ENCODE measurements at regions not wholly inside any gene's neighbourhood (a gene's known extent, or its start where the extent isn't known, plus 50 kb on each side); places are given as distances from the start of the nearest gene placed in this dataset.

DNA sequence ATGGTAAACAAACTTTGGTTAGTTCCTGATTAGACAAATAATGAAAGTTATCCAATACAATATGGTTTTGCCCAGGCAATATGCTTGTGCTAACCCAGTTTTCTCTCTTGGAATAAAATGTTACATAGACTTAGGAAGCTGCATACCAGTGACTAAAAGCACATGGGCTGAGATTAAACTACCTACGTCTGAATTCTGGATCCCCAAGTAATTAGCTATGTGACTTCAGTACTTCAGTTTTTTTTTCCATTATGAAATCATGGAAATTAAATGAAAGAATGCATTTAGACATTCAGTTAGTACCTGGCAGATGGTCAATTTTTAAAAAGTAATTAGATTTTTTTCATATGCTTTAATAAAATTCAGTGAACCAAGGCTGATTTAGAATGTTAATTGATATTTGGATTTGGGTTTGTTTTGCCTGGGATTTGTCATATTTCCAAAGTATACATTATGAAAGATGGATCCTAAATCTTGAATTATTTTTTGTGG, 213.9 kb downstream of the PTH2R start:
- H2AFZ ChIP-seq (ENCODE audit: low read length): no peak overlapping the region

More for the DNA sequence above, 213.9 kb downstream of the PTH2R start:
- H3K4me1 Mint-ChIP-seq: peaks cover 5% of the 10 kb centered on the region in 2 experiments; a peak in 3 of 4 replicates
- no peak for DNase-seq
- H2BK5ac ChIP-seq (ENCODE audit: insufficient read length, low read length): no peak overlapping the region
- H3K9me3 ChIP-seq (ENCODE audit: control insufficient read depth, low read depth, low read length): no peaks in the 10 kb centered on the region
- no peaks in the 10 kb centered on the region for H3K27me3 Mint-ChIP-seq (ENCODE audit: low read depth)
- H2BK20ac ChIP-seq (ENCODE audit: low read depth, low read length, poor library complexity, severe bottlenecking): no peak overlapping the region
- H2BK15ac ChIP-seq (ENCODE audit: low read depth, low read length): no peak overlapping the region
- H2BK120ac ChIP-seq (ENCODE audit: low read depth, low read length, poor library complexity, severe bottlenecking): no peak overlapping the region
- no peaks in the 10 kb centered on the region; a peak in 1 of 5 replicates for H3K9me3 Mint-ChIP-seq
- H3K23ac ChIP-seq (ENCODE audit: insufficient read length, low read depth, low read length): no peak overlapping the region
- H3K14ac ChIP-seq (ENCODE audit: insufficient read depth, low read length): no peak overlapping the region
- no peaks in the 10 kb centered on the region for H3K79me2 ChIP-seq (ENCODE audit: insufficient read depth, low read length)
- H3K27ac ChIP-seq (ENCODE audit: insufficient read length, low read depth, low read length): no peak overlapping the region
- no peak overlapping the region for H2AK5ac ChIP-seq (ENCODE audit: insufficient read length, low read length)
- H3K9ac ChIP-seq (ENCODE audit: extremely low read depth, insufficient read length, low read length): no peak overlapping the region
- no peaks in the 10 kb centered on the region for H4K20me1 ChIP-seq (ENCODE audit: control insufficient read depth, insufficient read depth, insufficient read length)
- no peaks in the 10 kb centered on the region for H3K79me1 ChIP-seq (ENCODE audit: insufficient read depth, low read depth, low read length, poor library complexity, severe bottlenecking)
- no peak overlapping the region for H3K18ac ChIP-seq (ENCODE audit: insufficient read length, low read depth, low read length)
- H3K36me3 Mint-ChIP-seq (ENCODE audit: insufficient read depth in 1 of 3, low read depth in 3 of 3): no peaks in the 10 kb centered on the region
- no peaks in the 10 kb centered on the region for H3K4me1 ChIP-seq (ENCODE audit: insufficient read depth, low read length)
- H3T11ph ChIP-seq (ENCODE audit: low read length): no peak overlapping the region
- no peak overlapping the region for H4K5ac ChIP-seq (ENCODE audit: insufficient read length, low read depth, low read length)
- H3K27me3 ChIP-seq (ENCODE audit: insufficient read depth, low read length): no peaks in the 10 kb centered on the region
- H3K4me3 Mint-ChIP-seq: no peak overlapping the region
- no peak overlapping the region for H4K8ac ChIP-seq (replicated peaks; ENCODE audit: insufficient read length, low read depth, low read length)
- H3K4ac ChIP-seq (ENCODE audit: low read depth, low read length): no peak overlapping the region
- WGBS (ENCODE audit: extremely low coverage, insufficient read length, low lambda C conversion rate): no CpG with 5 or more reads among the region's 1 CpG
- H3K56ac ChIP-seq (ENCODE audit: insufficient read length, low read depth, low read length): no peak overlapping the region
- no peak overlapping the region for H4K91ac ChIP-seq (ENCODE audit: insufficient read length, low read depth, low read length)
- TF ChIP-seq, protein P1, sequence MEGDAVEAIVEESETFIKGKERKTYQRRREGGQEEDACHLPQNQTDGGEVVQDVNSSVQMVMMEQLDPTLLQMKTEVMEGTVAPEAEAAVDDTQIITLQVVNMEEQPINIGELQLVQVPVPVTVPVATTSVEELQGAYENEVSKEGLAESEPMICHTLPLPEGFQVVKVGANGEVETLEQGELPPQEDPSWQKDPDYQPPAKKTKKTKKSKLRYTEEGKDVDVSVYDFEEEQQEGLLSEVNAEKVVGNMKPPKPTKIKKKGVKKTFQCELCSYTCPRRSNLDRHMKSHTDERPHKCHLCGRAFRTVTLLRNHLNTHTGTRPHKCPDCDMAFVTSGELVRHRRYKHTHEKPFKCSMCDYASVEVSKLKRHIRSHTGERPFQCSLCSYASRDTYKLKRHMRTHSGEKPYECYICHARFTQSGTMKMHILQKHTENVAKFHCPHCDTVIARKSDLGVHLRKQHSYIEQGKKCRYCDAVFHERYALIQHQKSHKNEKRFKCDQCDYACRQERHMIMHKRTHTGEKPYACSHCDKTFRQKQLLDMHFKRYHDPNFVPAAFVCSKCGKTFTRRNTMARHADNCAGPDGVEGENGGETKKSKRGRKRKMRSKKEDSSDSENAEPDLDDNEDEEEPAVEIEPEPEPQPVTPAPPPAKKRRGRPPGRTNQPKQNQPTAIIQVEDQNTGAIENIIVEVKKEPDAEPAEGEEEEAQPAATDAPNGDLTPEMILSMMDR (conservative IDR thresholded peaks at IDR 0.05): no peak
- H3K27ac Mint-ChIP-seq: no peak overlapping the region
- H2BK12ac ChIP-seq (ENCODE audit: insufficient read length, low read depth, low read length): no peak overlapping the region
- H3K23me2 ChIP-seq (ENCODE audit: insufficient read length, low read depth, low read length, poor library complexity, severe bottlenecking): no peaks in the 10 kb centered on the region
- no peak overlapping the region for H3K4me2 ChIP-seq (ENCODE audit: insufficient read depth, insufficient read length, low read length)

All from H9 (cell line).